GM12878 (cell line): ENCODE measurements at regions not wholly inside any gene's neighbourhood (a gene's known extent, or its start where the extent isn't known, plus 50 kb on each side); places are given as distances from the start of the nearest gene placed in this dataset.

Source experiments
- ATF3 ChIP-seq: IDR thresholded peaks from 2 replicates; pipeline ENCODE4 v1.6.1; 2011; ENCODE audit warnings: low read depth, mild to moderate bottlenecking, low read length, moderate library complexity, borderline replicate concordance; ENCODE audit errors: extremely low read depth
- CTCF ChIP-seq, 3 experiments: IDR thresholded peaks in 2 of 3; conservative IDR thresholded peaks in 1 of 3; 2 replicates each; pipeline ENCODE4 v1.5.1; 2011; ENCODE audit warnings: low read depth in 3 of 3, low read length in 3 of 3, mild to moderate bottlenecking in 3 of 3, control low read depth in 2 of 3, moderate library complexity in 2 of 3, inconsistent platforms in 1 of 3, mixed read lengths in 1 of 3; ENCODE audit not compliant: control insufficient read depth in 2 of 3, insufficient read depth in 1 of 3; ENCODE audit errors: extremely low read depth in 1 of 3
- E4F1 ChIP-seq: fragments of 450-650 bp; IDR thresholded peaks from 2 replicates; pipeline ENCODE4 v1.6.1; 2018; ENCODE audit warnings: borderline replicate concordance, mild to moderate bottlenecking; ENCODE audit not compliant: partially characterized antibody
- ELK1 ChIP-seq: IDR thresholded peaks from 2 replicates; pipeline ENCODE4 v1.6.1; 2012; ENCODE audit warnings: low read depth, low read length, improper control_type of control experiment
- ETV6 ChIP-seq, 2 experiments: fragments of 450-650 bp in 1 of 2; IDR thresholded peaks in 1 of 2; conservative IDR thresholded peaks in 1 of 2; 2 replicates each; pipeline ENCODE4 v1.6.1; 2014; ENCODE audit warnings: antibody characterized with exemption in 1 of 2, borderline replicate concordance in 1 of 2, low read depth in 1 of 2, mild to moderate bottlenecking in 1 of 2, moderate library complexity in 1 of 2
- JUNB ChIP-seq: IDR thresholded peaks from 2 replicates; pipeline ENCODE4 v1.6.1; 2016; ENCODE audit warnings: antibody characterized with exemption, mild to moderate bottlenecking
- MAX ChIP-seq: IDR thresholded peaks from 2 replicates; pipeline ENCODE4 v1.6.1; 2012; ENCODE audit warnings: low read depth, low read length, improper control_type of control experiment
- POLR2A ChIP-seq: IDR thresholded peaks from 2 replicates; pipeline ENCODE4 v1.6.1; 2011; ENCODE audit warnings: low read depth, mild to moderate bottlenecking, low read length
- POLR2AphosphoS5 ChIP-seq: IDR thresholded peaks from 2 replicates; pipeline ENCODE4 v1.6.1; 2011; ENCODE audit warnings: mild to moderate bottlenecking, low read length, inconsistent platforms
- RFX5 ChIP-seq: IDR thresholded peaks from 2 replicates; pipeline ENCODE4 v1.6.1; 2011; ENCODE audit warnings: low read depth, low read length, improper control_type of control experiment
- ZBTB40 ChIP-seq: fragments of 450-650 bp; IDR thresholded peaks from 2 replicates; pipeline ENCODE4 v1.6.1; 2016; ENCODE audit warnings: mild to moderate bottlenecking, moderate library complexity, borderline replicate concordance
- ZSCAN29 ChIP-seq: fragments of 450-650 bp; IDR thresholded peaks from 2 replicates; pipeline ENCODE4 v1.6.1; 2017; ENCODE audit warnings: mild to moderate bottlenecking, moderate library complexity

GRCh38 chr2:158043181-158043948 lies 58.3 kb upstream of the UPP2 start:
- TF ChIP-seq POLR2A (no peak), MAX (no peak), CTCF (IDR thresholded peaks at IDR 0.05 in 2 of 3, conservative IDR thresholded peaks at IDR 0.05 in 1 of 3; ENCODE audit: control insufficient read depth in 2 of 3, extremely low read depth in 1 of 3, insufficient read depth in 1 of 3, low read depth in 3 of 3, low read length in 3 of 3) (no peak), ZBTB40 (no peak), POLR2AphosphoS5 (no peak), JUNB (no peak), E4F1 (no peak), RFX5 (no peak), ELK1 (no peak), ZSCAN29 (no peak), ETV6 (conservative IDR thresholded peaks at IDR 0.05 in 1 of 2, IDR thresholded peaks at IDR 0.05 in 1 of 2; ENCODE audit: borderline replicate concordance in 1 of 2, low read depth in 1 of 2) (no peak), ATF3 (no peak)
